GM20000 (cell line): ENCODE measurements at regions not wholly inside any gene's neighbourhood (a gene's known extent, or its start where the extent isn't known, plus 50 kb on each side); places are given as distances from the start of the nearest gene placed in this dataset.

Source experiments
- DNase-seq: peaks from one replicate; pipeline ENCODE4 v3.0.0; 2012; ENCODE audit warnings: low spot score
- TF ChIP-seq, protein P1 (sequence below): IDR thresholded peaks from 2 replicates; pipeline ENCODE4 v1.5.1; 2012; ENCODE audit warnings: mild to moderate bottlenecking, control low read depth; ENCODE audit errors: extremely low read depth, missing control alignments

DNA sequence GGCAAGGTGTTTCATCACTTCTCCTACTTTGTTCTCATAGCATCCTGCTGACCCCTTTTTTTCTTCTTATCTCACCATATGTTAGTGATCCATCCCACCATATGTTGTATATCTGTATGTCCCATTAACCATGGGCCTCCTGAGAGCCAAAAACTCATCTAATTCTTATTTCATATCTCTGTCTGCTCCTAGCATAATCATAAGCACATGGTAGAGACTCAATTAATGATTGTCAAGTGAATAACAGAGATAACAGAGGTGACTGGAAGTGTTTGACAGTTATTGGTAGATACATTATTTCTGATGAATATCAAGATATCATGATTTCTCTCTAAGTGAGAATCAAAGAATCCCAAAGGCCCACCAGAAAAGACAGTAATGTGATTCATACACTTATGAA, 138.1 kb upstream of the MPPED2 start:
- TF ChIP-seq, protein P1, sequence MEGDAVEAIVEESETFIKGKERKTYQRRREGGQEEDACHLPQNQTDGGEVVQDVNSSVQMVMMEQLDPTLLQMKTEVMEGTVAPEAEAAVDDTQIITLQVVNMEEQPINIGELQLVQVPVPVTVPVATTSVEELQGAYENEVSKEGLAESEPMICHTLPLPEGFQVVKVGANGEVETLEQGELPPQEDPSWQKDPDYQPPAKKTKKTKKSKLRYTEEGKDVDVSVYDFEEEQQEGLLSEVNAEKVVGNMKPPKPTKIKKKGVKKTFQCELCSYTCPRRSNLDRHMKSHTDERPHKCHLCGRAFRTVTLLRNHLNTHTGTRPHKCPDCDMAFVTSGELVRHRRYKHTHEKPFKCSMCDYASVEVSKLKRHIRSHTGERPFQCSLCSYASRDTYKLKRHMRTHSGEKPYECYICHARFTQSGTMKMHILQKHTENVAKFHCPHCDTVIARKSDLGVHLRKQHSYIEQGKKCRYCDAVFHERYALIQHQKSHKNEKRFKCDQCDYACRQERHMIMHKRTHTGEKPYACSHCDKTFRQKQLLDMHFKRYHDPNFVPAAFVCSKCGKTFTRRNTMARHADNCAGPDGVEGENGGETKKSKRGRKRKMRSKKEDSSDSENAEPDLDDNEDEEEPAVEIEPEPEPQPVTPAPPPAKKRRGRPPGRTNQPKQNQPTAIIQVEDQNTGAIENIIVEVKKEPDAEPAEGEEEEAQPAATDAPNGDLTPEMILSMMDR, result no peak
- no peak for DNase-seq

DNA sequence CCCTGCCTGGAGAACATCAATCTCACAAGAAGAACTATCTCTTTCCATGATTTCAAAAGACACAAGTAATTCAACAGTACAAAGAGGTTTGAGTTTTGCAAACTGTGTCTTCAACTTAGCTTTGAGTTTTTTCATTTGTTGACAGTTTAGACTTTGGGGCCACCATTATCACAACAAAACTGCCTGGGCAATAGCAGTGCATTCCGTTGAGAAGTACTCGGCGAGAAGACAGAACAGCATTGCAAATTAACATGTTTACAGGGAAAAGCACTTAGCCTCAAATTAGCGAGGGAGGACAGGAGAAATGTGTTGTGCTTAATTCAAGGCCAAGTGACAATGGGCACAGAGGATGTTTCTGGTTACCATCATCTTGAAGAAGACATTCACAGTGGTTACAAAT, 133.2 kb upstream of the MPPED2 start:
- TF ChIP-seq, protein P1, result no peak
- no peak for DNase-seq

DNA sequence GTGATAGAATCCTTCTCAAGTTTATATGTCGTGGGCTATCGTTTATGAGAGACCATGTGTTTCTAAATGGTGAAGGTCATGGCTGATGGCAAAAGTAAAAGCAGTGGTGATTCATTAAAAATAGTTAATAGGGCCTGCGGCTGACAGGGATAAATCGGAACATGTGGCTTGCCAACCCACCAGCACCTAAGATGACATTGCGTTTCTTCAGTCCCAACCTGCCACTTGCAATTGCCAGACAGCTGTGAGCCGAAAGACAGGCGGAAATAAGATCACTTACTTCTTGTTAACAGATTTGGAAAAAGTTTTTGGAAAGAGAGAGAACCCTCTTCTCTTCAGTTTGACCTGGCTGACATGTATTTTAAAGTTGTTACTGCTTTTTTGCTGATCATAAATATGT, 131.5 kb upstream of the MPPED2 start:
- TF ChIP-seq, protein P1, result no peak
- DNase-seq, result no peak

DNA sequence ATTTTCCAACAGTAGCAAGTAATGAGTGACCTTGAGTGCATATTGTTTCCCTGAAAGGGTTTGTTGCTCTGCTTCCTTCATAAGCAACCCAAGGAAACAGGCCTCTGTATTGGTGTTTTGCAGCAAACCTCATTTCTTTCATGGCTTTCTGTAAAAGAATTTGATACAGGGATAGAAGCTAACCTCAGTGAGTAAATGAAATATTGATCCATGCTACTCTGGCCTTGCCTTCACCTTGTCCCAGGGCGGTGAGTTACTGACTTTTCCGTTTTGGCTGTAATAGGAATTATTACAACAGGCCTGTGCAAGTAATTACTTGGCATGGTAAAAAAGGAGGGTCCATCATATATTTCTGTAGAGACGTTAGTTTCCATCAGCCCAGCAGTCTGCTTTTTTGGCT, 130.9 kb upstream of the MPPED2 start:
- no peak for DNase-seq
- TF ChIP-seq, protein P1, result no peak

DNA sequence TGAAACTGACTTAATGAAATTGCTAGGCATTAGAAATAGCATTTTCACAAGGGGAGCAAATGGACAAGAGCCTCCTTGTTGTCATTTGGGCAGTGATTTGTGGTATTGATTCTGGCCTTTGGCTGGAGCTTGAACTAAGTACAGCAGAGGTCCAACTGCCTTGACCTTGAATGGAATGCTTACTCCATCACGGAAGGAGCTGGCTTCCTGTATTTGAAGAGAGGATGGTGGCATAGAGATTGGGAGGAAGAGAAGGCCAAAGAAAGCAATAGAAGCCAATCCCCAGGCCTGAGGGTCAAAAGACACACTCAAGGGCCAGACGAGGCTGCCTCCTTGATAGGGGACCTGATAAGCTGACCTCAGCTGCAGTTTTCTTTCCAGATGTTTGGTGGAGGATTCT, 126.6 kb upstream of the MPPED2 start:
- TF ChIP-seq, protein P1, result no peak
- no peak for DNase-seq

DNA sequence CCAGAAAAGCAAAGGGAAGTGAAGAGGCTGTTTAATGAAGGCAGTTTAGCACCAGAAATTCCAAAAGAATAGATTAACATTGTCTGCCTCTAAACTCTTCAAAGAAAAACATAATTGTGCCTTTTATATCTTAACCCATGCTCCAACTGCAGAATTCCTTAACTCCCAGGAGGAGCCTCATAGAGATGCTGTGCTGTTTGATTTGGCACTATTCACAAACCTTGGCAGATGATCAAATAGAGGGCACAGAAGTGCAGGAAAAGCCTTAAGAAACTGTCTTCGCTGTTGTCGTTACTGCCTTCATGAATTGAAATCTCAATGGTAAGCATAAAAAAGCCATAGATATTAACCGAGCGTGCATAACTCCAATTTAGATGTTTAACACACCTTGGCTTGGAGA, 124.1 kb upstream of the MPPED2 start:
- TF ChIP-seq, protein P1, result no peak
- no peak for DNase-seq

DNA sequence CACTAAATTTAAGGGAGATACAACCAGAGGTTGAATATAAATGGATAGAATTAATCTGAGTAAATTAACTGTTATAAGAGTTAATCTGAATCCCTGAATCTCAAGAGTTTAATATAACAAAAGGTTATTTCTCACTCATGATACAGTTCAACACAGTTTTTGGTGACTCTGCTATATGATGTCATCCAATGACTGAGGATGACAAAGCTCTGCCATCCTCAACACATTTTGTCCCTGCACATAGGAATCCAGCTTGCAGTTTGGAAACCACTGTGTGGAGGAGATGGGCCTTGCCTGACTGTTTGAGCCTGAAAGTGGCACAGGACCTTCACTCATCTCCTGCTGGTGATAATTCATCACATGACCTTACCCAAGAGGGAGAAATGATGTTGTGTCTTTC, 121.0 kb upstream of the MPPED2 start:
- TF ChIP-seq, protein P1, result no peak
- DNase-seq, result no peak
